Activated CD4-positive, alpha-beta T cell treated with anti-CD3 and anti-CD28 coated beads for 1 hour (primary cell): ENCODE measurements at regions not wholly inside any gene's neighbourhood (a gene's known extent, or its start where the extent isn't known, plus 50 kb on each side); places are given as distances from the start of the nearest gene placed in this dataset.

Source experiments
- DNase-seq: peaks from one replicate; pipeline ENCODE4 v3.0.0-alpha.2; 2020

DNA sequence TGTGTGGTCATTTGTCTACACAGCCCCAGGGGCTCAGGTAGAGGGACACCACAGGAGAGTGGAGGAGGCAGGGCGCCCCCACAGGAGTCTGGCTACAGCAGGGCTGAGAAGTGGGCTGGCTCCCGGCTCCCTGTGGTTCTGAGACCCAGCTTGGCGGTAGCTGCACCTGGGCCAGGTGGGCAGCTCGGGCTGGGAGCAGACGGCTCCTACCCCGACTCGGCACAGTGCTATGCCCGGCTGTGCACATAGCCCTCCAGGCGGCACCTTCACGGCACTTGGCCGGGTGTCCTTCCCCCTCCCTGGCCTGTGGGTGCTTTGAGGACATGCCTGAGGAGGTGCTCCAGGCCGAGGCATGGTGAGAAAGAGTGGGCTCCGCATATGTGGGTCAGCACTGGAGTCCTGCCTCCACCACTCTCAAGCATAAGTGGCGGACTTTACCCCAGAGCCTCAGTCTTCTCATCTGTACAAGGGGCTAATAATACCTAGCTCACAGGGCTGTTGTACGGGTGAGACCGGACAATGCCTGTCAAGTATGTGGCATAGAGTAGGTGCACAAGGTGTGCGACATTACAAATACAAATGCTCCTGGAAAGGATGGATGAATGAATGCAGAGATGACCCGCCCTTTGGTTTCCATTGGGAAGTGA, 50.1 kb upstream of the JPH3 start:
- DNase-seq, result no peak

GRCh38 chr16:87551487-87551886, 50.8 kb upstream of the JPH3 start:
- no peak for DNase-seq

- peak; percentile 37 for DNase-seq
Observed at GRCh38 chr16:87550495-87550961, 51.8 kb upstream of the JPH3 start.

DNA sequence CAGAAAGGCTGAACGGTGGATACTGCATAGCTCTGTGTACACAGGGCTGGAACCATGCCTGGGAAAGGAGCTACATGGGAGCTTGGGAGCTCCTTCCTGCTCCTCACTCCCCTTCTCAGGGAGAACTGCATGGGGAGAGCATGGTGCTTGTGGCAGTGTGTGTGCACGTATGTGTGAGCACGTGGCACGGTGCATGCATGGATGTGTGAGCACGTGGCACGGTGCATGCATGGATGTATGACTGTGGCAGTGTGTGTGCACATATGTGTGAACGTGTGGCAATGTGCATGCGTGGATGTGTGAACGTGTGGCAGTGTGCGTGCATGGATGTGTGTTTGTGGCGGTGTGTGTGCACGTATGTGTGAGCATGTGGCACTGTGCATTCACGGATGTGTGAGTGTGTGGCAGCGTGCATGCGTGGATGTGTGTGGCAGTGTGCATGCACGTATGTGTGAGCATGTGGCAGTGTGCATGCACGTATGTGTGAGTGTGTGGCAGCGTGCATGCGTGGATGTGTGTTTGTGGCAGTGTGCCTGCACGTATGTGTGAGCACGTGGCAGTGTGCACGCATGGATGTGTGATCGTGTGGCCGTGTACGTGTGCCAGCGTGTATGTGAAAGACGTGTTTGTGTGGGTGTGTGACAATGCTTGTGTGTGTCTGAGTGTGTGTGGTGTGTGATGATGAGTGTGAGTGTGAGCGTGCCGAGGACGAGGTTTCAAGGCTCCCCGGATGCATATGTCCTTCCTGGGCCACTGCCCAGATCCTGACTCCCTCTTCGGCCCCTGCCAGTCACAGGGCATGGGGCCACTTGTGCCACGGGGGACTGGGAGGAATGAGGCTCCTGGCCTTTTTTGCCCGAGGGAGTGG, 52.4 kb upstream of the JPH3 start:
- DNase-seq, result no peak

GRCh38 chr16:87548046-87548445, 54.3 kb upstream of the JPH3 start:
- no peak for DNase-seq

DNA sequence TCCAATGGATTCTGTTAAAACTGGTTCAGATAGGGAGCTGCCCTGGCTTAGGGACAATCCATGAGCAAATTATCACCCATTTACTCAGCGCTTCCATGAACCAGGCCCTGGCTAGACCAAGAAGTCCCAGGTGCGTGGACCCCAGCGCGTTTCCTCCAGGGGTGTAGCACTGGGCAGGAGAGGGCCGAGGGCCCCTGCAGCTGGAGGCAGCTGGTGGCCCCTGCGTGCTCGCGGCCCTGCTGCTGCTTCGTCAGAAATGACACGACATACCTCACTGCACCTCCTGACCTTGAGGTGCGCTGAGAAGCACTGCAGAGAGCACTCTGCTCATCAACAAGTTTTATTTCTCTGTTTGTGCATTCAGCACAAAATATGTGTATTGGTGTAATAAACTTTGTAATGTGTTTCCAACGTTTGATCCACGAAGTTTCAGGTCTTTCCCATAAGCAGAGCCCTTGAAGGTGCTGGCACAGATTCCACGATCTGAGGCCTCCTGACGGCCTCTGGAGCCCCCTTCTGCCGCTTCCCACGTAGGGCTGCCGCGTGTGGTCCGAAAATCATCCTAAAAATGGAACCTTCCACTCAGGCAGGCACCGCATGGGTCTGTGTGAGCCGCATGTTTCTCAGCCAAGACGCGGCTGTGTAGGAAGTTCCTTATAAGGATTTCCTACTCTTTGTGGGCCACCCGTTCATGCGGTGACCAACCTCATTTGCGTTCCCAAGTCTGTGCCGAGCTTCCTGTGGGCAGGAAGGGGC, 50.8 kb upstream of the ZCCHC14 start:
- DNase-seq, result no peak

- DNase-seq, result no peak
Observed at GRCh38 chr16:87542531-87543102, 49.8 kb upstream of the ZCCHC14 start.
